ENCODE measurements at regions not wholly inside any gene's neighbourhood (a gene's known extent, or its start where the extent isn't known, plus 50 kb on each side); places are given as distances from the start of the nearest gene placed in this dataset.

- H3K4me3 ChIP-seq (ENCODE audit: low read depth, low read length): no peak overlapping the region
- no peak for DNase-seq (ENCODE audit: low read depth)
- no peaks in the 10 kb centered on the region for H3K36me3 ChIP-seq (ENCODE audit: control insufficient read depth, insufficient read depth, low read length)
- TF ChIP-seq CTCF (IDR thresholded peaks at IDR 0.05; ENCODE audit: insufficient read depth, low read length, poor library complexity, severe bottlenecking): no peak
- H3K27me3 ChIP-seq (ENCODE audit: control insufficient read depth, insufficient read depth, low read length): no peaks in the 10 kb centered on the region
Observed at GRCh38 chr12:60014436-60014835, 418.6 kb downstream of the SLC16A7 start.

- no peak for DNase-seq (ENCODE audit: low read depth)
- no peak overlapping the region for H3K4me3 ChIP-seq (ENCODE audit: low read depth, low read length)
- TF ChIP-seq CTCF (IDR thresholded peaks at IDR 0.05; ENCODE audit: insufficient read depth, low read length, poor library complexity, severe bottlenecking): no peak
- H3K27me3 ChIP-seq (ENCODE audit: control insufficient read depth, insufficient read depth, low read length): no peaks in the 10 kb centered on the region
- no peaks in the 10 kb centered on the region for H3K36me3 ChIP-seq (ENCODE audit: control insufficient read depth, insufficient read depth, low read length)
Observed at GRCh38 chr12:60020068-60020467, 424.2 kb downstream of the SLC16A7 start.

GRCh38 chr12:60021235-60021634 lies 425.4 kb downstream of the SLC16A7 start:
- no peak for TF ChIP-seq CTCF (IDR thresholded peaks at IDR 0.05; ENCODE audit: insufficient read depth, low read length, poor library complexity, severe bottlenecking)
- DNase-seq (ENCODE audit: low read depth): no peak
- H3K27me3 ChIP-seq (ENCODE audit: control insufficient read depth, insufficient read depth, low read length): no peaks in the 10 kb centered on the region
- no peak overlapping the region for H3K4me3 ChIP-seq (ENCODE audit: low read depth, low read length)
- H3K36me3 ChIP-seq (ENCODE audit: control insufficient read depth, insufficient read depth, low read length): no peaks in the 10 kb centered on the region

GRCh38 chr12:60027266-60027665 lies 431.4 kb downstream of the SLC16A7 start:
- H3K27me3 ChIP-seq (ENCODE audit: control insufficient read depth, insufficient read depth, low read length): no peaks in the 10 kb centered on the region
- no peak for DNase-seq (ENCODE audit: low read depth)
- no peaks in the 10 kb centered on the region for H3K36me3 ChIP-seq (ENCODE audit: control insufficient read depth, insufficient read depth, low read length)
- H3K4me3 ChIP-seq (ENCODE audit: low read depth, low read length): no peak overlapping the region
- no peak for TF ChIP-seq CTCF (IDR thresholded peaks at IDR 0.05; ENCODE audit: insufficient read depth, low read length, poor library complexity, severe bottlenecking)

- no peaks in the 10 kb centered on the region for H3K27me3 ChIP-seq (ENCODE audit: control insufficient read depth, insufficient read depth, low read length)
- TF ChIP-seq CTCF (IDR thresholded peaks at IDR 0.05; ENCODE audit: insufficient read depth, low read length, poor library complexity, severe bottlenecking): no peak
- no peak overlapping the region for H3K4me3 ChIP-seq (ENCODE audit: low read depth, low read length)
- DNase-seq (ENCODE audit: low read depth): no peak
- H3K36me3 ChIP-seq (ENCODE audit: control insufficient read depth, insufficient read depth, low read length): no peaks in the 10 kb centered on the region
Observed at GRCh38 chr12:60034147-60034546, 438.3 kb downstream of the SLC16A7 start.

GRCh38 chr12:60035835-60036234 lies 440.0 kb downstream of the SLC16A7 start:
- TF ChIP-seq CTCF (IDR thresholded peaks at IDR 0.05; ENCODE audit: insufficient read depth, low read length, poor library complexity, severe bottlenecking): no peak
- no peak for DNase-seq (ENCODE audit: low read depth)
- no peaks in the 10 kb centered on the region for H3K36me3 ChIP-seq (ENCODE audit: control insufficient read depth, insufficient read depth, low read length)
- no peak overlapping the region for H3K4me3 ChIP-seq (ENCODE audit: low read depth, low read length)
- H3K27me3 ChIP-seq (ENCODE audit: control insufficient read depth, insufficient read depth, low read length): no peaks in the 10 kb centered on the region

Measured in kidney epithelial cell (primary cell).